HG02981 (cell line): ENCODE measurements at regions not wholly inside any gene's neighbourhood (a gene's known extent, or its start where the extent isn't known, plus 50 kb on each side); places are given as distances from the start of the nearest gene placed in this dataset.
A peak's percentile ranks its signal among the peaks of the same experiment; 100 is the strongest.
"Not testable (repeated sequence)": the region's sequence is repeated elsewhere in the genome, so short reads cannot be mapped to it uniquely, and the experiment has no call there.

Experiments
- ATAC-seq: cut with Tn5 transposase; IDR thresholded peaks from one replicate; pipeline ENCODE4 v1.9.1; 2021; ENCODE audit warnings: mild to moderate bottlenecking, moderate library complexity; ENCODE audit not compliant: unreplicated experiment

DNA sequence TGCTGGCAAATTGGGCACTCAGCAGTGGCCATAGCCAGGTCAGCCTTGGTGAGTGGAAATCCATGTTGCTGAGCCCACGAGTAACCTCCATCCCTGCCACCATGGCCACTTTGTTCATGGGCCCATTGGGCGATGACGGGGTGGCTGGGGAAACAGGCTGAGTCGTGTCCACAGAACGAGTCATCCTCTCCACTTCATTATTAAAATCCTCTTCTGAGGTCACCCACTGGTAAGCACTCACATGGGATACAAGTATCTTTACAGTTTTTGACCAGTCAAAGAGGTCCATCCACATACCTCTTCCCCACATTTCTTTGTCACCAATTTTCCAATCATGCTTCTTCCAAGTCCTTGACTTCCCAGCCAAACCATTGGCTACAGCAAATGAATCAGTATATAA, 742.4 kb upstream of the RGMB start:
- ATAC-seq = not testable (repeated sequence)

DNA sequence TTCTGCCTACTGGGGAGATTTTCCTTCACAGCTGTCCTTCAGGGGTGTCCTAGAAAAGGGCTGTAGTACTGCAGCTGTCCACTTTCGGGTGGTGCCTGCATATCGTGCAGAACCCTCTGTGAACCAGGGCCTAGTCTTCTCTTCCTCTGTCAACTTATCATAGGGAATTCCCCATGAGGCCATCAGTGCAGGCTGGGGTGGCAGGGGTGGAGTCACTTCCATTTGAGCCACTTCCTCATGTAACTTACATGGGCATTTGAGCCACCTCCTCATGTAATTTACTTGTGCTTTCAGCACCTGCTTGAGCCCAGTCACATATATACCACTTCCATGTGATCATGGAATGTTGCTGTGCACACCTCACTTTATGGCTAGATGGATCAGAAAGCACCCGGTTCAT, 742.0 kb upstream of the RGMB start:
- ATAC-seq = no peak

DNA sequence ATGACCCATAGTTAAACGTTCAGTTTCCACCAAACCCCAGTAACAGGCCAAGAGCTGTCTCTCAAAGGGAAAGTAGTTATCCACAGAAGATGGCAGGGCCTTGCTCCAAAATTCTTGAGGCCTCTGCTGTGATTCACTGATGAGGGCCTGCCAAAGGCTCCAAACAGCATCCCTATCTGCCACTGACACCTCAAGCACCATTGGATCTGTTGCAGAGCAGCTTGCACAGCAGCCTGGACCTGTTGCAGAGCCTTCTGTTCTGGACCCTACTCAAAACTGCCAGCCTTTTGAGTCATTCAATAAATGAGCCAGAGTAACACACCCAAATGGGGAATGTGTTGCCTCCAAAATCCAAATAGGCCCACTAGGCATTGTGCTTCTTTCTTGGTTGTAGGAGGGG, 741.5 kb upstream of the RGMB start:
- ATAC-seq = no peak

DNA sequence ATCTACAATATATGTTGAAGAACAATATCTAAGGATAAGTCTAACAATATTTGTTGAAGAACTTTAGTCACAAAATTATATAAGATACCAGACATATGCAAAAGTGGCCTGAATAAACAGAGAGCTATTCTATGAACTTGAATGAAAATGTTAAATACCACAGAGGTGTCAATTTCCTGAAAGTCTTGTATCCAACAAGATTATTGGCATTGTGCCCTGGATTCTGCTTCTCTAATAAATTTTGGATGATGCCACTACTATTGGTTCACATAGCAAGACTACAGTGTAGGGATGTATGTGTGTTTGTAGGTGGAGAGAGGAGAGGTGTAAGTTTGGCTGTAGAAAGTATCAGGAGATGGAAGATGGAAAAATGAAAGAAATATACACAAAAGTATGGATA, 731.8 kb upstream of the RGMB start:
- ATAC-seq = no peak

DNA sequence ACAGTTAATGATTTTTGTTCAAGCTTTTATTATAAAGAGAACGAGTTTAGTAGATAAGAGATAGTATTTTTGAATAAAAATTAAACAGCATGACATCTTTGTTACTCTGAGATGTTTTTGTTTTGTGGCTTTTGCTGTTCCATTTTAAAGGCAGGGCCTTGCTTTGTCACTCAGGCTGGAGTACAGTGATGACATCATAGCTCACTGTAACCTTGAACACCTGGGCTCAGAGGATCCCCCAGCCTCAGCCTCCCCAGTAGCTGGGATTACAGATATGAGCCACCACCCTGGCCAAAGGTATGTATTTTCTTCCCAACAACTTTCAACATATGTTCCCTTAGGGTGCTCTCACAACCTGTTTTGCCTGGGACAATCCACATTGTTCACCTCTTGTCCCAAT, 730.9 kb upstream of the RGMB start:
- no peak for ATAC-seq

DNA sequence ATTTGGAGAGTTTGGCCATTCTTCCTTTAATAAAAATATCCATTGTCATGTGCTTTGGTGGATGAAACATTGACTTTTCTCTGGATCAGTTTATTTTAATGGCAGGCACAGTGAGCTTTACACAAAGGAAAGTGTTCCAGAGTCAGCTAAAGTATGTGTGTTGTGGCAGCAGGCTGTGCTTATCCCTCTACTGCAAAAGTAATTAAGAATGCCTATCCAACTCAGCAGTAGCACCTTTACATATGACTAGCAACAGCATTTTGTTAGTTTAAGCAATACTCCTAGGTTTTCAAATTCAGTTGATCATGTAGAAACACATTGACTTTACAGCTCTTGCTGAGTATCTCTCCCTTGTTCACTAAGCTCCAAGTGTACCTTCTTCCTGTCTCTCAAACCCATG, 730.5 kb upstream of the RGMB start:
- no peak for ATAC-seq

DNA sequence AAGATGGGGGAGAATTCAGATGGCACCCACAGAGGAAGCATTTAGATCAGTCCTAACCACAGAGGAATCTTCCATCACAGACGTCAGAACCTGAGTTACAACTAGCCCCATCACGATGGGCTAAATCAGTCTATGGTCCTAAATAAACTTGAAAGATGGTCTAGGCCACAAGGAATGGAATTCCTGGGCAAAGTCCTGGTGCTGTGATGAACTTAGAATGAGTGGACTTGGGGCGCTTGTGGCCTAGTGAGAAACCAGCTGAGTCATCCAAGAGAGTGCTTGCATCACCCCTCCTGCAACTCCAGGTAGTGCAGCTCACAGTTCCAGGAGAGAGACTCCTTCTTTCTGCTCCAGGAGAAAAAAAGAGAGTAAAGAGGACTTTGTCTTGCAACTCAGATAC, 722.9 kb upstream of the RGMB start:
- no peak for ATAC-seq

DNA sequence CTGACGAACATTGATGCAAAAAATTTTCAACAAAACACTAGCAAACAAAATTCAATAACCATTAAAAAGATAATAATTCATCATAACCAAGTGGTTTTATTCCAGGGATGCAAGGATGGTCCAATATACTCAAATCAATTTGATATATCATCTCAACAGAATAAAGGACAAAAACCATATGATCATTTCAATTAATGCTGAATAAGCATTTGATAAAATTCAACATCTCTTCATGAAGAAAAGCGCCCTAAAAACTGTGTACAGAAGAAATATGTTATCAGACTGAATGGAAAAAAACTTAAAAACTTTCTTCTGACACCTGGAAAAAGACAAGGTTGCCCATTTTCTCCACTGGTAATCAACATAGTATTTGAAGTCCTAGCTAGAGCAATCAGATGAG, 720.3 kb upstream of the RGMB start:
- no peak for ATAC-seq

DNA sequence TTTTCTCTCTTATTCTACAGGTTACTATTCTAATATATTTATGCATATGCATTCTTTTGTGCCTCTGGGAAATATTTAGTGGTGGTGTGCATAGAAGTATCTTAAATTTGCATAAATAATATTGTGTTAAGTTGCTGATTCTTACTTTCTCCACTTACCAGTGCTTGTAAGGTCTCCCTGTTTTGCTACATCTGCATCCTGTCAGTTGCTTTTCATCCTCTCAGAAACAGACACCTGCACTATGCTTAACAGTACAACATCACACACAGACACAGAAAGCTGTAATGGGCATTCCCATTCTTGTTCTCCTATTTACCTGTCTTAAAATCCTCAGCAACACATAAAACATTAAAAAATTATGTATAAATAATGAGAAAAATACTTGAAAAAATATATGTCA, 713.3 kb upstream of the RGMB start:
- no peak for ATAC-seq

DNA sequence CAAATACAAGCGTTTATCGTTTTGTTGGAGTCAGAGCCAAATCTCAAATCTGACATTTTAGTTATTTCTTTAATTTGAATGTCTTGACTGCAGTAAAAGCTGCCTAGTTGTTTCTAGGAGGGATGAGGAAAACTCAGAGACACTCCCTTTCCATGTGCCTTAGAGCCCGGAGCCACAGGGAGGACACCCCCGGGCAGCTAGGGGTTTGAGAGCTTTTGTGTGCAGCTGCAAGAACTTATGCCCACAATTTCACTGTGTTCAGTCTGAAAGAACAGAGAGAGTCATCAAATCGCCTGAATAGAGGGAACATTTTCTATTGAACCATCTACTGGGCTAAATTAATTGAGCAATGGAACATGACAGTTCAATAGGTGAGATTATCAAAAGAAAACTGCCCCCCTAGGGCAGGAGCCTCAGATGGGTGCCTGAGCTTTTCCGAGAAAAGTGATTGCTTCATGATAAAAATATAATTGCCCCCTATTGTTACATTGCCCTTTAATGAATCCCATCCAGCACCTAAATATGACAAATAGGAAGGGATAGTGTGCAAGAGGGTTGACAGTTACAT, 709.3 kb upstream of the RGMB start:
- no peak for ATAC-seq

DNA sequence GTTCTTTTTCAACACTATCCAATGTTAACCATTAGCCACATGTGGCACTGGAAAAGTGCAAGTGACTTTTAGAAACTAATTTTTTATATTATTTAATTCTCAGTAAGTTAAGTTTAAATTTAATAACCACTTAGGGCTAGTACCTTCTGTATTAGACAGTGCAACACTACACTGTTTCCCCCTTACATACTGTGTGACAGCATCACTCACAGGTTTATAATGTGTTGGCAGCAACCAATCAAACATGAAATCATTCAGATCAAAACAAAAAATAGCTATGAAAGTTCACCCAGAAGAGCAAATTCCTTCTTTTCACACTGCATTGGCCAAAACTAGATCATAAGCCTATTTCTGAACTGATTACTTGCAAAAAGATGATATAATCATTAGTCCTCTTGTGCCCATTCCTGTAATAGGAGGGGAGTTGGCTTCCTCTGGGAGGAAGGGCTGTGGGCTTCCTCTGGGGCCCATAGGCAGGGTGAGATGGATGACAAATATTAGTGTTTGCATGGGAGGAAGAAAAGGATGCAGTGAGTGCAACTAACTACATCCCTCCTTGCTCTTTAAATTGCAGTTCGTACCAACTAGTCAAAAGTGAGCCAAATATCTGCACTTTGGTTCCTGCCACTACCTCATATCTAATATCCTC, 708.1 kb upstream of the RGMB start:
- no peak for ATAC-seq

DNA sequence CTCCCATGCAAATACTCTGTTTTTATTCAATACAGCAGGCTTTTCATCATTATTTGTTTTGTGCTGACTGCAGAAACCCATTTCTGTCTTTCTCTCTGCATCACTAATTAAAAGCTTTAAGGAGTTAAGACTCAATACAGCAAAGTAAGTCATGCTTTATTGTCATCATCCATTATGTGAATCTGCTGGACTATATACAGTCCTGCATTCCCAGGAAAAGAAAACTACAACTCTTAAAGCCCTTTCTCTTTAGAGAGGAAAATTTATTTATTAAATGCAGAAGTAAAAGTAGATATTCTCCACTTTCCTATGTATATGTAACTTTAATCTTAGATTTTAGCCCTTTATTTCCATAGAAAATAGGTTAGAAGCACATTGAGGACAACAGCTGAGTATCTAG, 706.6 kb upstream of the RGMB start:
- no peak for ATAC-seq

DNA sequence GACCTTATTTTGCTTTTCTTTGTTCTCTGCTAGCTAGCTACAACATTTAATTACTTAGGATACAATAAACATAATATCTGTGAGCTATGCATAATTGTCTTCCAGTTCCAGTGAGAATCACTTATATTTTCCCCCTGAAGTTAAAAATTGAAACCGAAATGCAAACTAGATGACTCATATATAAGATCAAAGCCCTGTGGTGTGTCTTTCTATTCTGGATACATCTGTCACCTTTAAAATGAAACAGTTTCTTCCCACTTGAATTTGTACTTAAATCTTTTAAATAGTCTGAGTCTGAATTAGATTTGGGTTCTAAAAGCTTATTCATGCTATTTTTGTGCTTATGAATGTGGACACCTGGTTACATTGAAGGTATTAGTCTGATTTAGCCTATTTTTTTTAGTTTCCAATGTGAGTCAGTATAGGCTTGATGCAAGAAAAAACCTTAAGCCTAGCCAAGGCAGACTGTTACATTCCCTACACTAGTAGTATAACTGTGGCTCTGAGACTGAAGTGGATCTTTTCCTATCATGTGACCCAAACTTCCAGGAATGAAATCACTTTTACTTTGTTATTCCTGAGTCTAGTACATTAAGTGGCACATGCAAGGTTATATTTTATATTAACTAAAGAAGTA, 703.5 kb upstream of the RGMB start:
- peak; percentile 73 for ATAC-seq

DNA sequence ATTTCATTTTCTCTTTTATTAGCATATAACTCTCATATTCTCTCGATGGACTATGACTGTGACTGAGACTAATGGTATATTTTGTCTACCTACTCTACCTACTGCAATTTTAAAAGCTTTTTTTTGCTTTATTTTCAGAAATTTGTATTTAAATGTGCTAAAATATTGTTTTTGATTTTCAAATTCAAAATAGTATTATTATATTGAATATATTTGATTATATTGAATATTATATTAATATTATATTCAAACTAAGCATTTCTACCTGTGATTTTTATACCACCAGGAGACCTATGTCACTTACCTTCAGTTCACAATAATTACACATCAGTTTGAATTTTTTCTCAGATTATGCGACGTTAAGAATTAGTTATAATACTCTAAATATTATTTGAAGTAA, 700.5 kb upstream of the RGMB start:
- no peak for ATAC-seq

DNA sequence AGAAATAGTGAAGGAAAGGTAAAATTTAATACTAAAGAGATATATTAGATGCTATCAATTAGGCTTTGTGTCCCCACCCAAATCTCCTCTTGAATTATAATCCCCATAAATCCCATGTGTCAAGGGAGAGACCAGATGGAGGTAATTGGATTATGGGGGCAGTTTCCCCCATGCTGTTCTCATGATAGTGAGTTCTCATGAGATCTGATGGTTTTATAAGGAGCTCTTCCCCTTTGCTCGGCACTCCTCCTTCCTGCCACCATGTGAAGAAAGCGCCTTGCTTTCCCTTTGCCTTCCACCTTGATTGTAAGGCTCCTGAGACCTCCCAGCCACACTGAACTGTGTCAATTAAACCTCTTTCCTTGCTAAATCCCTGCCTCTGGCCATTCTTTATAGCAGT, 697.0 kb upstream of the RGMB start:
- no peak for ATAC-seq

DNA sequence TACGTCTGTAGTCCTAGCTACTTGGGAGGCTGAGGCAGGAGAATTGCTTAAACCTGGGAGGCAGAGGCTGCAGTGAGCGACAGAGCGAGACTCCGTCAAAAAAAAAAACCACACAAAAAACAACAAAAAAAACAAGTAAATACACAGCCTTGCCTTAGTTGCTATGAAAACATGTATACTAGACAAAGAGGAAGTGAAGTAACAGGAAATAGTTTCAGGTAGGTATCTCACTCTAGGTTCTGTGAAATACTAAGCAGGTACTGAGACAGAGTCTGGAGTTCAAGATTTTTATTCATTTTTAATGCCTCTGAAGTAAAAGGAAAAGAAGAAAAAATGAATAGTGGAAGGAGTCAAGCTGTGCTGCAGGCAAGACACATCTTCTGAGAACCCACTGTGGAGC, 687.9 kb upstream of the RGMB start:
- no peak for ATAC-seq

DNA sequence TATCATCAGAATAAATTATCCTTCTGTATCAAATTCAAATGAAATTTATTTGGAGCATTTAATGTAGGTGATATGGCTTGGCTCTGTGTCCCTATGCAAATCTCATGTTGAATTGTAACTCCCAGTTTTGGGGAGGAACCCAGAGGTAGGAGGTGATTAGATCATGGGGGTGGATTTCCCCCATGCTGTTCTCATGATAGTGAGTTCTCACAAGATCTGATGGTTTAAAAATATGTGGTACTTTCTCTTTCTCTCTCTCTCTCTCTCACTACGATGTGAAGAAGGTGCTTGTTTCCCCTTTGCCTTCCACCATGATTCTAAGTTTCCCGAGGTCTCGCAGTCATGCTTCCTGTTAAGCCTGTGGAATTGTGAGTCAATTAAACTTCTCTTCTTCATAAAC, 678.4 kb upstream of the RGMB start:
- ATAC-seq = no peak

DNA sequence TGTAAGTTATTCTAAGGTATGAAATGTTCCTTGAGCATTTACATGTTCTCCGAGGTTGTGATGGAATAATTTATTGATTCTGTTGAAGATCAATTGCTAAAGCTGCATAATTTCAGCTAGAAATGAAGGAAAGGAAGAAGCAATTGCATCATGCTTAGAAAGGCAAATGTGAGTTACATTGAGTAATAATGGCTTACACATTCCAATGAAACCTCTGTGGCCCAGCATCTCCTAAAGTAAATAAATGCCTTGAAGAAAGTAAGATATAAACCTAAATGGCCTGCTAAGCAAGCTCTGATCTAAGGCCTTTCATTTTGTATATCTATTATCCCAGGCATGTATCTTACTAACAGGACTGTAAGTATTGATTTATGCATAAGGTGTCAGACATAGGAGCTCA, 677.3 kb upstream of the RGMB start:
- no peak for ATAC-seq

DNA sequence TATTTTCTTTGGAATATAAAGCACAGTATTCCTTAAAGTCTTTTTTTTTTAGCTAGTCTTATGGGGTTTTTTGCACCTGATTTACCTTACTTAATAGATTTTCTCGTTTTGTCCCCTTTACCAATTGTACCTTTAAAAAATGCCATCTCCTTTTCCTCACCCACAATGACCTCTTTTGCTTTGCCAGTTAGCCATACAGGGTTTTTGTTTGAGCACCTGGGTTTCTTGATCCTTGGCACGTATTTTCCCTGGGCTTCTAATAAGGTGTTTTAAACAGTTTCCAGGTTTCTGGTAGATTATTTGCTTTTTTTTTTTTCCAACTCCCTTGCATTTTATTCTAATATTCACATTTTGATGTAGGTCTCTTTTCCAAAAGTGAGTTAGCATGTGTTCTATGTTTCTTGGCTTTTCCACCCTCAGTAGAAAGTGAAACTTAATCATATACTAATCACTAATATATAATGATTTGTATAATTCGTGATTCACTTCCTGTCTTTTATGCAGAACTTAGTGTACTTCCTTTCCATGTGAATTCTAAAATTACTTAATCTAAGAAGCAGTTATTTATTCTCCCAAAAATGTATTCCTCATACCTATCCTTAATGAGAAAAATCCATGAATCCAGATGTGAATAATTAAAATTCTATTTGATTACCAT, 673.9 kb upstream of the RGMB start:
- ATAC-seq = no peak

DNA sequence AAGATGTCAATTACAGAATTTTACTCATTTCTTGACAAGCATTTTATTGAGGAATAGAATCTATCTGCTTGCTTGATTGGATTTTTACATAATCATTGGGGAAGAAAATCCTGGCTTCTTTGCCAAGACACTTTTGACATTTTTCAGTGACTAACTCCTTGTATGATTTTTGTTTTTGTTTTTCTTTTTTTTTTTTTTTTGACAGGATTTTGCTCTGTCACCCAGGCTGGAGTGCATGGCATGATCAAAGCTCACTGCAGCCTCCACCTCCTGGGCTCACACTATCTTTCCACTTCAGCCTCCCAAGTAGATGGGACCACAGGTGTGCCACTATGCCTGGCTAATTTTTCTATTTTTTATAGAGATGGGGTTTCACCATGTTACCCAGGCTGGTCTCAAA, 672.3 kb upstream of the RGMB start:
- ATAC-seq = no peak

DNA sequence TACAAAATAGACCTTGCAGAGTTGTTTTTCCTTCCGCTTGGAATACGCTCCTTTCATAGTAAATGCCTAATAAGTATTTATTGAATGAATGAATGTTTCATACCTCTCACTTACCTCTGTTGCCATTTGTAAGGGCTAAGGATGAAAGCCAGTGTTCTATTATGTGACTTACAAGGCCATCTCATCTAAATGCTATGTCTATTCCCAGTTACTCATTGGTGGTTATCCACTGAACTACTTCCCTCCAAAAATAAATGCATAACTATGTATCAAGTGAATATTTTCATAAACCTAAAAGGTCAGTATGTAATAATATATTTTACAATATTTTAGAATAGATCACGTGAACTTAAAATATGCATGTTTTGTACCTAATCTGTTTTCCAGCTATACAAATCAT, 670.5 kb upstream of the RGMB start:
- ATAC-seq = no peak

DNA sequence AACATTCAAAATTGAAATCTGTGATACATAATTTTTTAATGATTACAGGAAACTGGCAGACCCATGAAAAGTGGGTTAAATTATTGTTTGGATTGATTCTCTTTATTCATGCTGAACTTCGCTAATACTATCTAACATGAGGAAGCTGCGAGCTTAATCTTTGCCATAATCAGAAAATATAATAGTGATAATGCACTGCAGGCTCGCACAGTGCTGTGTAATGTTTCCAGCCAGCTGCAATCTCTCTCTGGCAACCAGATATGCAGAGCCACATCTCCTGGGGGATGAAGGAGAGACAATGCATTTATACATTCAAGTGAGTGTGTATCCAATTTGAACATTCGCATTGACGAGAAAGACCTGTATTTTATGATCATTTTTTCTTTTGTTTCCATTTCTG, 669.7 kb upstream of the RGMB start:
- no peak for ATAC-seq
